ENCODE measurements at regions not wholly inside any gene's neighbourhood (a gene's known extent, or its start where the extent isn't known, plus 50 kb on each side); places are given as distances from the start of the nearest gene placed in this dataset.

GRCh38 chr5:26645659-26646058 lies 392.7 kb downstream of the CDH9 start:
- no peak overlapping the region for H3K9ac ChIP-seq (replicated peaks; ENCODE audit: extremely low read depth, insufficient read depth, low read length)

More at GRCh38 chr5:26645659-26646058, 392.7 kb downstream of the CDH9 start:
- ChIA-PET CTCF (interaction anchor here (0.7 kb wide), 1 partner anchor 296 kb away, joined by 3 read pairs; no protein-coding TSS in a partner anchor), POLR2A (no interaction called here)
- FAIRE-seq (no peak), DNase-seq (ENCODE audit: low read depth, low spot score) (no peak)
- no peak overlapping the region for H3K4me3 ChIP-seq (replicated peaks in 1 of 3; ENCODE audit: insufficient read depth in 1 of 3, low read depth in 1 of 3, low read length in 3 of 3)
- H3K36me3 ChIP-seq (ENCODE audit: control insufficient read depth in 2 of 2, extremely low read depth in 1 of 2, insufficient read depth in 2 of 2, low read length in 2 of 2), result no peaks in the 10 kb centered on the region
- H3K27me3 ChIP-seq (ENCODE audit: control insufficient read depth in 2 of 2, insufficient read depth in 2 of 2, low read length in 2 of 2), result no peaks in the 10 kb centered on the region
- H2AFZ ChIP-seq (ENCODE audit: low read depth, low read length), result no peak overlapping the region
- no peaks in the 10 kb centered on the region for H3K4me1 ChIP-seq (ENCODE audit: control insufficient read depth, extremely low read depth, insufficient read depth, low read length)
- intact Hi-C loops (cut with micrococcal nuclease) (no loop called here), dilution Hi-C loops (cut with MboI; ENCODE audit: extremely low pct_ligation_motif_present, low sequenced_read_pairs) (no loop called here)
- no peaks in the 10 kb centered on the region for H4K20me1 ChIP-seq (replicated peaks; ENCODE audit: control insufficient read depth, extremely low read depth, insufficient read depth, low read length)
- no peaks in the 10 kb centered on the region for H3K9me1 ChIP-seq (replicated peaks; ENCODE audit: control insufficient read depth, extremely low read depth, insufficient read depth, low read length)
- peaks cover 3% of the 10 kb centered on the region for H3K9me3 ChIP-seq (replicated peaks; ENCODE audit: control insufficient read depth, insufficient read depth, low read length)
- H3K4me2 ChIP-seq (ENCODE audit: insufficient read depth, low read length), result no peak overlapping the region
- no peaks in the 10 kb centered on the region for H3K79me2 ChIP-seq (ENCODE audit: control insufficient read depth, insufficient read depth, low read length)
- TF ChIP-seq MAX (IDR thresholded peaks at IDR 0.05; ENCODE audit: insufficient read depth, insufficient read length) (no peak), GATA2 (IDR thresholded peaks at IDR 0.05; ENCODE audit: insufficient read depth, insufficient read length, low read depth, low read length) (no peak), FOS (IDR thresholded peaks at IDR 0.05; ENCODE audit: borderline replicate concordance, insufficient read depth, low read length) (no peak), CTCF (IDR thresholded peaks at IDR 0.05; ENCODE audit: extremely low read depth in 1 of 2, insufficient read depth in 1 of 2, low read depth in 1 of 2, low read length in 2 of 2) (no peak), EZH2 (IDR thresholded peaks at IDR 0.05; ENCODE audit: borderline replicate concordance, low read depth, low read length, severe bottlenecking) (no peak), POLR2A (IDR thresholded peaks at IDR 0.05; ENCODE audit: low read depth, low read length) (no peak), JUN (IDR thresholded peaks at IDR 0.05; ENCODE audit: borderline replicate concordance, insufficient read depth, insufficient read length, low read depth) (no peak), MYC (IDR thresholded peaks at IDR 0.05; ENCODE audit: low read depth, low read length) (no peak), POLR2AphosphoS5 (IDR thresholded peaks at IDR 0.05; ENCODE audit: insufficient read depth, low read depth, low read length) (no peak)
- no peak overlapping the region for H3K27ac ChIP-seq (ENCODE audit: insufficient read depth, low read depth, low read length)
- BruUV-seq (replicated peaks), result no TSS peak
